ENCODE measurements at regions not wholly inside any gene's neighbourhood (a gene's known extent, or its start where the extent isn't known, plus 50 kb on each side); places are given as distances from the start of the nearest gene placed in this dataset.

GRCh38 chr12:42725809-42726208 lies 136.3 kb upstream of the PRICKLE1 start:
- no peak for TF ChIP-seq CTCF (conservative IDR thresholded peaks at IDR 0.05; ENCODE audit: low read length)
- TF ChIP-seq EZH2phosphoT487 (IDR thresholded peaks at IDR 0.05; ENCODE audit: borderline replicate concordance), result no peak
